ENCODE measurements at regions not wholly inside any gene's neighbourhood (a gene's known extent, or its start where the extent isn't known, plus 50 kb on each side); places are given as distances from the start of the nearest gene placed in this dataset.

DNA sequence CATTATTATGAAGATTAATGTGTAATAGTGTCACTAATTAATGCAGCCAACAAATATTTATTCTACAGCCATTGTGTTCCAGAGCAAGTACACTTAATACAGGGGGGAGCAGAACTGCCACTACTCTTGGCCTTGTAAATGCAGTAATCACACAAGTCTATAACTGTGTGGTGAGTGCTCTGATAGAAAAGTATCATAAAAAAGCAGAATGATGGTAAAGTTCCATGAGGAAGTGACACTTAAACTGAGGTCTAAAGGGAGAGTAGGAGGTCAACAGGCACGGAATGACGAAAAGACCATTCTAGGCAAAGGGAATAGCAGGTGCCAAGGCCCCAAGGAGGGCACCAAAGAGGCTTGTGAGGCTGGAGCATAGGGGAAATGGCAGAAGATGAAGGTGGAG lies 142.9 kb downstream of the OSTF1 start:
- TF ChIP-seq CTCF (conservative IDR thresholded peaks at IDR 0.05 in 1 of 2, IDR thresholded peaks at IDR 0.05 in 1 of 2; ENCODE audit: extremely low read depth in 1 of 2, insufficient read depth in 1 of 2, low read depth in 1 of 2, low read length in 2 of 2) (no peak), EZH2 (IDR thresholded peaks at IDR 0.05; ENCODE audit: borderline replicate concordance, low read length) (no peak)
